ENCODE measurements at regions not wholly inside any gene's neighbourhood (a gene's known extent, or its start where the extent isn't known, plus 50 kb on each side); places are given as distances from the start of the nearest gene placed in this dataset.

- H3K27ac ChIP-seq (ENCODE audit: low read depth, low read length): no peak overlapping the region
- no peak overlapping the region for H4K91ac ChIP-seq (ENCODE audit: low read depth, low read length)
- no peak overlapping the region for H3K4me3 ChIP-seq (ENCODE audit: low read depth, low read length)
- H3K14ac ChIP-seq (ENCODE audit: low read length): no peak overlapping the region
- H3K79me2 ChIP-seq (ENCODE audit: control insufficient read depth, insufficient read depth, low read length, poor library complexity): no peaks in the 10 kb centered on the region
- peaks cover 2% of the 10 kb centered on the region for H3K9me3 ChIP-seq (ENCODE audit: insufficient read depth, low read depth, low read length)
- H3K27me3 ChIP-seq (ENCODE audit: insufficient read depth, low read length): no peaks in the 10 kb centered on the region
- no peak overlapping the region for H3K18ac ChIP-seq (ENCODE audit: low read length)
- no peak overlapping the region for H2BK12ac ChIP-seq (ENCODE audit: low read length)
- no peak overlapping the region for H4K8ac ChIP-seq (ENCODE audit: low read depth, low read length)
- no peak for DNase-seq
- H4K12ac ChIP-seq (ENCODE audit: low read depth, low read length): no peak overlapping the region
- H3K4me1 ChIP-seq (ENCODE audit: control insufficient read depth in 1 of 2, insufficient read depth in 2 of 2, low read length in 2 of 2): no peaks in the 10 kb centered on the region
- peaks cover 0 to 1% of the 10 kb centered on the region in 2 experiments for H3K36me3 ChIP-seq (ENCODE audit: control insufficient read depth in 1 of 2, insufficient read depth in 2 of 2, low read length in 2 of 2)
- no peak overlapping the region for H2AFZ ChIP-seq (ENCODE audit: insufficient read depth, low read length, poor library complexity)
- no peak overlapping the region for H2BK5ac ChIP-seq (ENCODE audit: low read depth, low read length, poor library complexity)
- no peaks in the 10 kb centered on the region for H3K79me1 ChIP-seq (ENCODE audit: low read length)
- no peak overlapping the region for H2AK5ac ChIP-seq (ENCODE audit: low read length)
- no peak overlapping the region for H3K9ac ChIP-seq (ENCODE audit: low read length)
- no peak overlapping the region for H3K23ac ChIP-seq (ENCODE audit: low read length)
- H3K4me2 ChIP-seq (ENCODE audit: low read length): no peak overlapping the region
- H2BK120ac ChIP-seq (ENCODE audit: insufficient read depth, low read length, poor library complexity): no peak overlapping the region
- H3K4ac ChIP-seq (ENCODE audit: low read depth, low read length): no peak overlapping the region
These were observed 912.3 kb downstream of the TAF11L14 start for GRCh38 chr5:18546591-18546990.

GRCh38 chr5:18551716-18552115 is 917.5 kb downstream of the TAF11L14 start:
- Histone ChIP-seq H4K91ac (ENCODE audit: low read depth, low read length) (no peak overlapping the region), H3K4me1 (ENCODE audit: control insufficient read depth in 1 of 2, insufficient read depth in 2 of 2, low read length in 2 of 2) (peaks cover 5% of the 10 kb centered on the region in 2 experiments), H3K9me3 (ENCODE audit: insufficient read depth, low read depth, low read length) (peaks cover 7% of the 10 kb centered on the region), H3K14ac (ENCODE audit: low read length) (no peak overlapping the region), H3K27ac (ENCODE audit: low read depth, low read length) (no peak overlapping the region), H2AFZ (ENCODE audit: insufficient read depth, low read length, poor library complexity) (no peak overlapping the region), H3K4ac (ENCODE audit: low read depth, low read length) (no peak overlapping the region), H3K36me3 (ENCODE audit: control insufficient read depth in 1 of 2, insufficient read depth in 2 of 2, low read length in 2 of 2) (peaks cover 0 to 3% of the 10 kb centered on the region in 2 experiments), H2BK5ac (ENCODE audit: low read depth, low read length, poor library complexity) (no peak overlapping the region), H3K9ac (ENCODE audit: low read length) (no peak overlapping the region), H2BK120ac (ENCODE audit: insufficient read depth, low read length, poor library complexity) (no peak overlapping the region), H3K79me2 (ENCODE audit: control insufficient read depth, insufficient read depth, low read length, poor library complexity) (no peaks in the 10 kb centered on the region), H3K79me1 (ENCODE audit: low read length) (peaks cover 6% of the 10 kb centered on the region), H3K27me3 (ENCODE audit: insufficient read depth, low read length) (no peaks in the 10 kb centered on the region), H4K12ac (ENCODE audit: low read depth, low read length) (no peak overlapping the region), H3K4me3 (ENCODE audit: low read depth, low read length) (no peak overlapping the region), H2BK12ac (ENCODE audit: low read length) (no peak overlapping the region), H3K18ac (ENCODE audit: low read length) (no peak overlapping the region), H4K8ac (ENCODE audit: low read depth, low read length) (no peak overlapping the region), H2AK5ac (ENCODE audit: low read length) (peak overlapping the region; percentile 59), H3K4me2 (ENCODE audit: low read length) (no peak overlapping the region), H3K23ac (ENCODE audit: low read length) (no peak overlapping the region)
- DNase-seq: no peak
- no CpG with 5 or more reads among the region's 18 CpGs for WGBS (ENCODE audit: extremely low coverage, insufficient coverage, insufficient read length)

DNA sequence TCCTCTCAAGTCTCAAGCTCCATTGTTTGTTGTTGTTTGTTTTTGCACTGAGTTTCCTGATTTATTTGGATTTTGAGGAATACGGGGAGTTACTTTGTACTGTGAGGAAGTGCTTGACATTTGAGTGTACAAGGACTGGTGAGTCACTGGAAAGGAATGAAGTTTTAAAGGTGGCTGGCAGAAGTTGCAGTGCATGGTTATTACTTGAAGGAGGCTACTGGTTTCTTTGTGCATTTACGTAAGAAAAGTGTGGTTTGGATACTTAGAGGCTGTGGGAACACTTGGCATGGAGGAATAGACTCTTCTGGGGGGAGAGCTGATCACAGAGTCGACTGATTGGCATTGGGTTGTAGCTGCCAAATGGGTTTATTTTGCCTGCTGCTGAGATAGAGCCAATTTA is 919.0 kb downstream of the TAF11L14 start:
- Histone ChIP-seq H3K4me2 (ENCODE audit: low read length) (peak overlapping the region; percentile 25), H3K27me3 (ENCODE audit: insufficient read depth, low read length) (no peaks in the 10 kb centered on the region), H3K4me3 (ENCODE audit: low read depth, low read length) (no peak overlapping the region), H3K9ac (ENCODE audit: low read length) (no peak overlapping the region), H2BK120ac (ENCODE audit: insufficient read depth, low read length, poor library complexity) (peak overlapping the region; percentile 43), H2BK12ac (ENCODE audit: low read length) (no peak overlapping the region), H2BK5ac (ENCODE audit: low read depth, low read length, poor library complexity) (peak overlapping the region; percentile 73), H3K79me2 (ENCODE audit: control insufficient read depth, insufficient read depth, low read length, poor library complexity) (no peaks in the 10 kb centered on the region), H4K91ac (ENCODE audit: low read depth, low read length) (no peak overlapping the region), H3K4me1 (ENCODE audit: control insufficient read depth in 1 of 2, insufficient read depth in 2 of 2, low read length in 2 of 2) (peaks cover 5% of the 10 kb centered on the region in 2 experiments), H3K23ac (ENCODE audit: low read length) (no peak overlapping the region), H3K27ac (ENCODE audit: low read depth, low read length) (peak overlapping the region; percentile 66), H4K8ac (ENCODE audit: low read depth, low read length) (no peak overlapping the region), H3K14ac (ENCODE audit: low read length) (no peak overlapping the region), H2AK5ac (ENCODE audit: low read length) (no peak overlapping the region), H3K18ac (ENCODE audit: low read length) (no peak overlapping the region), H3K4ac (ENCODE audit: low read depth, low read length) (no peak overlapping the region), H3K79me1 (ENCODE audit: low read length) (peaks cover 6% of the 10 kb centered on the region), H3K9me3 (ENCODE audit: insufficient read depth, low read depth, low read length) (peaks cover 7% of the 10 kb centered on the region), H4K12ac (ENCODE audit: low read depth, low read length) (no peak overlapping the region), H2AFZ (ENCODE audit: insufficient read depth, low read length, poor library complexity) (no peak overlapping the region), H3K36me3 (ENCODE audit: control insufficient read depth in 1 of 2, insufficient read depth in 2 of 2, low read length in 2 of 2) (peaks cover 0 to 3% of the 10 kb centered on the region in 2 experiments)
- no CpG with 5 or more reads among the region's 3 CpGs for WGBS (ENCODE audit: extremely low coverage, insufficient coverage, insufficient read length)
- DNase-seq: peak; percentile 58 to 88

- Histone ChIP-seq H3K27ac (ENCODE audit: low read depth, low read length) (no peak overlapping the region), H3K9ac (ENCODE audit: low read length) (no peak overlapping the region), H2BK120ac (ENCODE audit: insufficient read depth, low read length, poor library complexity) (no peak overlapping the region), H3K14ac (ENCODE audit: low read length) (no peak overlapping the region), H3K4me3 (ENCODE audit: low read depth, low read length) (no peak overlapping the region), H3K27me3 (ENCODE audit: insufficient read depth, low read length) (no peaks in the 10 kb centered on the region), H3K23ac (ENCODE audit: low read length) (no peak overlapping the region), H2AFZ (ENCODE audit: insufficient read depth, low read length, poor library complexity) (no peak overlapping the region), H3K36me3 (ENCODE audit: control insufficient read depth in 1 of 2, insufficient read depth in 2 of 2, low read length in 2 of 2) (no peaks in the 10 kb centered on the region), H3K4me2 (ENCODE audit: low read length) (no peak overlapping the region), H4K8ac (ENCODE audit: low read depth, low read length) (no peak overlapping the region), H3K4me1 (ENCODE audit: control insufficient read depth in 1 of 2, insufficient read depth in 2 of 2, low read length in 2 of 2) (peaks cover 0 to 3% of the 10 kb centered on the region in 2 experiments), H3K9me3 (ENCODE audit: insufficient read depth, low read depth, low read length) (no peaks in the 10 kb centered on the region), H3K4ac (ENCODE audit: low read depth, low read length) (no peak overlapping the region), H4K91ac (ENCODE audit: low read depth, low read length) (no peak overlapping the region), H3K79me1 (ENCODE audit: low read length) (no peaks in the 10 kb centered on the region), H2BK5ac (ENCODE audit: low read depth, low read length, poor library complexity) (no peak overlapping the region), H3K79me2 (ENCODE audit: control insufficient read depth, insufficient read depth, low read length, poor library complexity) (no peaks in the 10 kb centered on the region), H3K18ac (ENCODE audit: low read length) (no peak overlapping the region), H2BK12ac (ENCODE audit: low read length) (no peak overlapping the region), H2AK5ac (ENCODE audit: low read length) (no peak overlapping the region), H4K12ac (ENCODE audit: low read depth, low read length) (no peak overlapping the region)
- DNase-seq: no peak
- no CpG with 5 or more reads among the region's 1 CpG for WGBS (ENCODE audit: extremely low coverage, insufficient coverage, insufficient read length)
These were observed 926.3 kb downstream of the TAF11L14 start for GRCh38 chr5:18560602-18561001.

All from trophoblast cell (in vitro differentiated cells and primary cell).